CD4-positive, alpha-beta T cell (primary cell): ENCODE measurements at regions not wholly inside any gene's neighbourhood (a gene's known extent, or its start where the extent isn't known, plus 50 kb on each side); places are given as distances from the start of the nearest gene placed in this dataset.

Experiments
- ATAC-seq: fragments of 200-7000 bp; cut with Tn5 transposase; one replicate; pipeline ENCODE4 v1.10.0; 2022; ENCODE audit warnings: mild to moderate bottlenecking; ENCODE audit not compliant: poor library complexity
- CTCF ChIA-PET: fragments of 350-600 bp; sonication (Branson Sonifier 250); formaldehyde crosslinking; loops from one replicate; lab custom pipeline; 2021; ENCODE audit warnings: antibody characterized with exemption, inconsistent platforms; lab: Charles Lee
- POLR2A ChIA-PET: fragments of 350-600 bp; sonication (Branson Sonifier 250); formaldehyde crosslinking; loops from one replicate; lab custom pipeline; 2021; ENCODE audit warnings: antibody characterized with exemption, inconsistent platforms; lab: Charles Lee
- DNase-seq, 14 experiments: peaks; one replicate each; pipeline ENCODE4 v3.0.0-alpha.2; 2013 to 2020; ENCODE audit warnings: mixed read lengths in 2 of 14
- H3K27ac ChIP-seq, 2 donors: one replicate each; pipeline versions ENCODE4 v1.5.1 to v1.7.0; 2013; ENCODE audit warnings: low read length in 2 of 2, low read depth in 1 of 2, mild to moderate bottlenecking in 1 of 2
- H3K27me3 ChIP-seq, 2 experiments: 1 replicate in 1 of 2; 2 replicates in 1 of 2; pipeline versions ENCODE4 v1.6.1 to v1.7.0; 2013; ENCODE audit warnings: low read length in 2 of 2, control low read depth in 1 of 2, mild to moderate bottlenecking in 1 of 2, moderate library complexity in 1 of 2; ENCODE audit not compliant: insufficient read depth in 2 of 2, control insufficient read depth in 1 of 2
- H3K36me3 ChIP-seq: one replicate; pipeline ENCODE4 v1.6.1; 2013; ENCODE audit warnings: low read length, control low read depth; ENCODE audit not compliant: insufficient read depth
- H3K4me1 ChIP-seq: one replicate; pipeline ENCODE4 v1.6.1; 2013; ENCODE audit warnings: low read length, control low read depth; ENCODE audit not compliant: insufficient read depth
- H3K4me3 ChIP-seq: one replicate; pipeline ENCODE4 v1.5.1; 2013; ENCODE audit warnings: mild to moderate bottlenecking, low read length, moderate library complexity
- H3K9me3 ChIP-seq, 2 experiments: 1 replicate in 1 of 2; 2 replicates in 1 of 2; pipeline versions ENCODE4 v1.6.1 to v1.7.0; 2013; ENCODE audit warnings: low read length in 2 of 2, mild to moderate bottlenecking in 2 of 2, control low read depth in 1 of 2, moderate library complexity in 1 of 2; ENCODE audit not compliant: control insufficient read depth in 1 of 2, insufficient read depth in 1 of 2
- H3K27ac Mint-ChIP-seq: one replicate; pipeline ENCODE4 v1.8.0; 2020; ENCODE audit warnings: mixed read lengths
- H3K27me3 Mint-ChIP-seq: one replicate; pipeline ENCODE4 v1.8.0; 2021; ENCODE audit warnings: mixed read lengths
- H3K36me3 Mint-ChIP-seq: one replicate; pipeline ENCODE4 v1.8.0; 2021; ENCODE audit warnings: low read depth, mixed read lengths
- H3K4me1 Mint-ChIP-seq: one replicate; pipeline ENCODE4 v1.8.0; 2021; ENCODE audit warnings: low read depth, mixed read lengths
- H3K4me3 Mint-ChIP-seq: one replicate; pipeline ENCODE4 v1.8.0; 2020; ENCODE audit warnings: mild to moderate bottlenecking, mixed read lengths
- H3K9me3 Mint-ChIP-seq: one replicate; pipeline ENCODE4 v1.8.0; 2020; ENCODE audit warnings: mixed read lengths
- CTCF ChIP-seq: fragments of 200-600 bp; IDR thresholded peaks from one replicate; pipeline ENCODE4 v1.8.0; 2022; ENCODE audit warnings: antibody characterized with exemption, mild to moderate bottlenecking
- intact Hi-C, 2 experiments: fragments of 100-400 bp; cut with DNase I in 1 of 2; cut with micrococcal nuclease in 1 of 2; formaldehyde crosslinking; loops; one replicate each; pipeline versions ENCODE4 v1.15.1 to v1.9.0; 2023 to 2025; cut with DNase I, micrococcal nuclease

- ChIA-PET CTCF (interaction anchor here (0.7 kb wide), 1 partner anchor 14 kb away, joined by 3 read pairs; no protein-coding TSS in a partner anchor), POLR2A (no interaction called here)
- no peak for ATAC-seq
These were observed 183.1 kb upstream of the MC4R start for GRCh38 chr18:60555625-60556024.

GRCh38 chr18:60556326-60556725 lies 183.8 kb upstream of the MC4R start:
- no peaks in the 10 kb centered on the region for H3K36me3 ChIP-seq
- H3K4me1 Mint-ChIP-seq, result no peaks in the 10 kb centered on the region
- no peak overlapping the region for H3K27ac Mint-ChIP-seq
- no peak overlapping the region for H3K27ac ChIP-seq
- DNase-seq (no peak), ATAC-seq (no peak)
- POLR2A ChIA-PET, result no interaction called here
- H3K4me3 ChIP-seq, result no peak overlapping the region
- H3K27me3 Mint-ChIP-seq, result no peaks in the 10 kb centered on the region
- no peak overlapping the region for H3K4me3 Mint-ChIP-seq
- intact Hi-C loops, result no loop called here
- peaks cover 2% of the 10 kb centered on the region for H3K9me3 Mint-ChIP-seq
- peaks cover 0 to 11% of the 10 kb centered on the region in 2 experiments for H3K9me3 ChIP-seq
- TF ChIP-seq CTCF, result no peak
- CTCF ChIA-PET, result interaction anchor here (0.7 kb wide), 1 partner anchor 14 kb away, joined by 3 read pairs; no protein-coding TSS in a partner anchor
- H3K4me1 ChIP-seq, result no peaks in the 10 kb centered on the region
- no peaks in the 10 kb centered on the region for H3K27me3 ChIP-seq
- no peaks in the 10 kb centered on the region for H3K36me3 Mint-ChIP-seq

More at GRCh38 chr18:60555625-60556024, 183.1 kb upstream of the MC4R start:
- peaks cover 0 to 11% of the 10 kb centered on the region in 2 experiments for H3K9me3 ChIP-seq
- no peak overlapping the region for H3K27ac ChIP-seq
- no peak for DNase-seq
- H3K27ac Mint-ChIP-seq, result no peak overlapping the region
- H3K27me3 Mint-ChIP-seq, result no peaks in the 10 kb centered on the region
- no peaks in the 10 kb centered on the region for H3K4me1 Mint-ChIP-seq
- H3K27me3 ChIP-seq, result no peaks in the 10 kb centered on the region
- no peaks in the 10 kb centered on the region for H3K4me1 ChIP-seq
- no peaks in the 10 kb centered on the region for H3K36me3 Mint-ChIP-seq
- no peaks in the 10 kb centered on the region for H3K36me3 ChIP-seq
- no peak for TF ChIP-seq CTCF
- H3K4me3 ChIP-seq, result no peak overlapping the region
- peaks cover 2% of the 10 kb centered on the region for H3K9me3 Mint-ChIP-seq
- H3K4me3 Mint-ChIP-seq, result no peak overlapping the region
- intact Hi-C loops, result no loop called here

GRCh38 chr18:60560071-60560470 lies 187.5 kb upstream of the MC4R start:
- Mint-ChIP-seq H3K36me3 (no peaks in the 10 kb centered on the region), H3K4me1 (no peaks in the 10 kb centered on the region), H3K27me3 (no peaks in the 10 kb centered on the region), H3K4me3 (no peak overlapping the region), H3K9me3 (peaks cover 2% of the 10 kb centered on the region), H3K27ac (no peak overlapping the region)
- intact Hi-C loops, result no loop called here
- Histone ChIP-seq H3K9me3 (peaks cover 0 to 3% of the 10 kb centered on the region in 2 experiments), H3K27me3 (no peaks in the 10 kb centered on the region), H3K36me3 (no peaks in the 10 kb centered on the region), H3K4me1 (no peaks in the 10 kb centered on the region), H3K4me3 (no peak overlapping the region), H3K27ac (no peak overlapping the region)
- ATAC-seq (no peak), DNase-seq (no peak)
- no peak for TF ChIP-seq CTCF
- POLR2A ChIA-PET, result no interaction called here
- CTCF ChIA-PET, result no interaction called here
